ENCODE measurements at regions not wholly inside any gene's neighbourhood (a gene's known extent, or its start where the extent isn't known, plus 50 kb on each side); places are given as distances from the start of the nearest gene placed in this dataset.

- no peaks in the 10 kb centered on the region for H3K9me2 ChIP-seq (replicated peaks; ENCODE audit: low read depth, low read length)
- no peaks in the 10 kb centered on the region for H3K9me3 ChIP-seq (ENCODE audit: insufficient read depth, low read depth, low read length)
- H4K20me1 ChIP-seq (ENCODE audit: insufficient read depth, low read length, poor library complexity, severe bottlenecking): no peaks in the 10 kb centered on the region
- H3K9ac ChIP-seq (ENCODE audit: low read depth, low read length, poor library complexity, severe bottlenecking): no peak overlapping the region
- TF ChIP-seq EZH2phosphoT487 (IDR thresholded peaks at IDR 0.05; ENCODE audit: borderline replicate concordance) (no peak), CTCF (conservative IDR thresholded peaks at IDR 0.05; ENCODE audit: low read length) (no peak)
- H3K27me3 ChIP-seq (ENCODE audit: insufficient read depth, low read length, poor library complexity, severe bottlenecking): no peaks in the 10 kb centered on the region
- no peak overlapping the region for H3K4me2 ChIP-seq (ENCODE audit: low read depth, low read length, poor library complexity, severe bottlenecking)
- no peak overlapping the region for H3K4me3 ChIP-seq (ENCODE audit: low read length, poor library complexity, severe bottlenecking)
- H3K36me3 ChIP-seq (ENCODE audit: insufficient read depth, low read length): no peaks in the 10 kb centered on the region
- H3K79me2 ChIP-seq (ENCODE audit: insufficient read depth, low read length): no peaks in the 10 kb centered on the region
- peaks cover 17% of the 10 kb centered on the region for H3K4me1 ChIP-seq (ENCODE audit: insufficient read depth, low read length, poor library complexity, severe bottlenecking)
- H3F3A ChIP-seq (ENCODE audit: low read depth): no peaks in the 10 kb centered on the region
- H2AFZ ChIP-seq (ENCODE audit: low read length): no peak overlapping the region
These were observed 90.5 kb upstream of the PAX1 start for GRCh38 chr20:21614980-21615379.

GRCh38 chr20:21613512-21613911 lies 92.0 kb upstream of the PAX1 start:
- Histone ChIP-seq H4K20me1 (ENCODE audit: insufficient read depth, low read length, poor library complexity, severe bottlenecking) (no peaks in the 10 kb centered on the region), H3K9me2 (replicated peaks; ENCODE audit: low read depth, low read length) (no peaks in the 10 kb centered on the region), H3K79me2 (ENCODE audit: insufficient read depth, low read length) (no peaks in the 10 kb centered on the region), H3K4me2 (ENCODE audit: low read depth, low read length, poor library complexity, severe bottlenecking) (no peak overlapping the region), H3K36me3 (ENCODE audit: insufficient read depth, low read length) (no peaks in the 10 kb centered on the region), H3K9ac (ENCODE audit: low read depth, low read length, poor library complexity, severe bottlenecking) (no peak overlapping the region), H3K4me1 (ENCODE audit: insufficient read depth, low read length, poor library complexity, severe bottlenecking) (peaks cover 4% of the 10 kb centered on the region), H3F3A (ENCODE audit: low read depth) (no peaks in the 10 kb centered on the region), H3K27me3 (ENCODE audit: insufficient read depth, low read length, poor library complexity, severe bottlenecking) (no peaks in the 10 kb centered on the region), H2AFZ (ENCODE audit: low read length) (no peak overlapping the region), H3K4me3 (ENCODE audit: low read length, poor library complexity, severe bottlenecking) (no peak overlapping the region), H3K9me3 (ENCODE audit: insufficient read depth, low read depth, low read length) (no peaks in the 10 kb centered on the region)
- TF ChIP-seq EZH2phosphoT487 (IDR thresholded peaks at IDR 0.05; ENCODE audit: borderline replicate concordance) (no peak), CTCF (conservative IDR thresholded peaks at IDR 0.05; ENCODE audit: low read length) (no peak)

DNA sequence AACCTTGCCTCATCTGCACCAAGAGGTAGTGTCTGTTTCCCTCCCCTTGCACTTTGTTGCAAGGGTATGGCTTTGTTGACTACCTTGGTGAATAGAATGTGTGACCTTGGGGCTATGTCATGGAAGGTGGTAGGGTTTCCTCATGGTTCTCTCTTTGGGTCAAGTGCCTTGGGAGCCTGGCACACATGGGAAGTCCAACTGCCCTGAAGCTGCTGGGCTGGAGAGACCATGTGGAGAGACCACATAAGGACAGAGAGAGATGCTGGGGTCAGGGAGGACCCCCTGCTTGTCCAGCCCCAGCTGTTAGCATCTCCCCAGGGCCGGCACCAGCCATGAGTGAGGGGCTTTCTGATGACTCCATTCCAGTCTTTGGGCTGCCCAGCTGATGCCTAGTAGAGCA lies 95.5 kb upstream of the PAX1 start:
- Histone ChIP-seq H3F3A (ENCODE audit: low read depth) (no peaks in the 10 kb centered on the region), H3K36me3 (ENCODE audit: insufficient read depth, low read length) (no peaks in the 10 kb centered on the region), H3K4me1 (ENCODE audit: insufficient read depth, low read length, poor library complexity, severe bottlenecking) (no peaks in the 10 kb centered on the region), H3K4me3 (ENCODE audit: low read length, poor library complexity, severe bottlenecking) (no peak overlapping the region), H3K9me2 (replicated peaks; ENCODE audit: low read depth, low read length) (no peaks in the 10 kb centered on the region), H3K27me3 (ENCODE audit: insufficient read depth, low read length, poor library complexity, severe bottlenecking) (no peaks in the 10 kb centered on the region), H3K79me2 (ENCODE audit: insufficient read depth, low read length) (no peaks in the 10 kb centered on the region), H2AFZ (ENCODE audit: low read length) (no peak overlapping the region), H3K9ac (ENCODE audit: low read depth, low read length, poor library complexity, severe bottlenecking) (no peak overlapping the region), H3K9me3 (ENCODE audit: insufficient read depth, low read depth, low read length) (no peaks in the 10 kb centered on the region), H4K20me1 (ENCODE audit: insufficient read depth, low read length, poor library complexity, severe bottlenecking) (no peaks in the 10 kb centered on the region), H3K4me2 (ENCODE audit: low read depth, low read length, poor library complexity, severe bottlenecking) (no peak overlapping the region)
- TF ChIP-seq CTCF (conservative IDR thresholded peaks at IDR 0.05; ENCODE audit: low read length): no peak
- no peak for TF ChIP-seq EZH2phosphoT487 (IDR thresholded peaks at IDR 0.05; ENCODE audit: borderline replicate concordance)
